OCI-LY7 (cell line): ENCODE measurements at regions not wholly inside any gene's neighbourhood (a gene's known extent, or its start where the extent isn't known, plus 50 kb on each side); places are given as distances from the start of the nearest gene placed in this dataset.

ENCODE experiments used
- CTCF ChIP-seq: fragments of 200-600 bp; sonication (generic); conservative IDR thresholded peaks from 2 replicates; pipeline ENCODE4 v1.5.1; 2014; ENCODE audit warnings: mild to moderate bottlenecking, antibody characterized with exemption, low read length, moderate library complexity, mixed read lengths
- EZH2phosphoT487 ChIP-seq: fragments of 200-600 bp; sonication (generic); IDR thresholded peaks from 2 replicates; pipeline ENCODE4 v1.6.1; 2018; ENCODE audit warnings: low read depth, borderline replicate concordance, mild to moderate bottlenecking, mixed run types, antibody characterized with exemption, low read length, moderate library complexity, mixed read lengths

DNA sequence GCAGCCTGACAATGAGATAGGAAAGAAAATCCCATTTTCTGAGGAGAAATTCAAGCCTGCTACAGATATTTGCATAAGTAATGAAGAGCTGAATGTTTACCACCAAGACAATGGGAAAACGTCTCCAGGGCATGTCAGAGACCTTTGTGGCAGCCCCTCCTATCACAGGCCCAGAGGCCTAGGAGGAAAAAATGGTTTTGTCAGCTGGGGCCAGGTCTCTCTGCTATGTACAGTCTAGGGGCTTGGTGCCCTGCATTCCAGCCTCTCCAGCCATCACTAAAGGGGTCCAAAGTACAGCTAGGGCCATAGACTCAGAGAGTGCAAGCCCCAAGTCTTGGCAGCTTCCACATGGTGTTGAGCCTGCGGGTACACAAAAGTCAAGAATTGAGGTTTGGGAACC lies 361.6 kb upstream of the ANXA10 start:
- no peak for TF ChIP-seq CTCF
- TF ChIP-seq EZH2phosphoT487: no peak
